ENCODE measurements at regions not wholly inside any gene's neighbourhood (a gene's known extent, or its start where the extent isn't known, plus 50 kb on each side); places are given as distances from the start of the nearest gene placed in this dataset.

DNA sequence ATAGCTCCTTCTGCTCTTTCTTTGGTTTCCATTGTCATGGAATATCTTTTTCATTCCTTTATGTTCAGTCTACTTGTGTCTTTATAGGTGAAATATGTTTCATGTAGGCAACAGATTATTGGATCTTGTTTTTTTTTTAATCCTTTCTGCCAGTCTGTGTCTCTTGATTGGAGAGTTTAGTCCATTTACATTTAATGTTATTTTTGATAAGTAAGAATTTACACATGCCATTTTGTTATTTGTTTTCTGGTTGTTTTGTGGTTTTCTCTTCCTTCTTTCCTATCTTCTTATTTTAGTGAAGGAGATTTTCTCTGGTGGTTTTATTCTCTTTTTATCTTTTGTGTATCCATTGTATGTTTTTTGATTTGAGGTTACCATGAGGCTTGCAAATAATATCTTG lies 52.5 kb upstream of the TAS2R16 start:
- TF ChIP-seq, protein P1, sequence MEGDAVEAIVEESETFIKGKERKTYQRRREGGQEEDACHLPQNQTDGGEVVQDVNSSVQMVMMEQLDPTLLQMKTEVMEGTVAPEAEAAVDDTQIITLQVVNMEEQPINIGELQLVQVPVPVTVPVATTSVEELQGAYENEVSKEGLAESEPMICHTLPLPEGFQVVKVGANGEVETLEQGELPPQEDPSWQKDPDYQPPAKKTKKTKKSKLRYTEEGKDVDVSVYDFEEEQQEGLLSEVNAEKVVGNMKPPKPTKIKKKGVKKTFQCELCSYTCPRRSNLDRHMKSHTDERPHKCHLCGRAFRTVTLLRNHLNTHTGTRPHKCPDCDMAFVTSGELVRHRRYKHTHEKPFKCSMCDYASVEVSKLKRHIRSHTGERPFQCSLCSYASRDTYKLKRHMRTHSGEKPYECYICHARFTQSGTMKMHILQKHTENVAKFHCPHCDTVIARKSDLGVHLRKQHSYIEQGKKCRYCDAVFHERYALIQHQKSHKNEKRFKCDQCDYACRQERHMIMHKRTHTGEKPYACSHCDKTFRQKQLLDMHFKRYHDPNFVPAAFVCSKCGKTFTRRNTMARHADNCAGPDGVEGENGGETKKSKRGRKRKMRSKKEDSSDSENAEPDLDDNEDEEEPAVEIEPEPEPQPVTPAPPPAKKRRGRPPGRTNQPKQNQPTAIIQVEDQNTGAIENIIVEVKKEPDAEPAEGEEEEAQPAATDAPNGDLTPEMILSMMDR (IDR thresholded peaks at IDR 0.05; ENCODE audit: unreplicated experiment), result no peak
- ChIA-PET CTCF (no interaction called here), POLR2A (no interaction called here)
- Mint-ChIP-seq H3K36me3 (ENCODE audit: insufficient read depth, unreplicated experiment) (no peaks in the 10 kb centered on the region), H3K4me1 (ENCODE audit: insufficient read depth, unreplicated experiment) (no peaks in the 10 kb centered on the region), H3K9me3 (ENCODE audit: unreplicated experiment) (peaks cover 29% of the 10 kb centered on the region), H3K4me3 (ENCODE audit: unreplicated experiment) (no peak overlapping the region), H3K27ac (ENCODE audit: low read depth, unreplicated experiment) (no peak overlapping the region), H3K27me3 (ENCODE audit: insufficient read depth, unreplicated experiment) (no peaks in the 10 kb centered on the region)
- intact Hi-C loops (cut with micrococcal nuclease), result no loop called here
- BruUV-seq (replicated peaks), result no TSS peak
- DNase-seq (ENCODE audit: unreplicated experiment), result no peak
